CD4-positive, alpha-beta T cell (primary cell): ENCODE measurements at regions not wholly inside any gene's neighbourhood (a gene's known extent, or its start where the extent isn't known, plus 50 kb on each side); places are given as distances from the start of the nearest gene placed in this dataset.

ENCODE experiments used
- ATAC-seq: fragments of 200-7000 bp; cut with Tn5 transposase; one replicate; pipeline ENCODE4 v1.10.0; 2022; ENCODE audit warnings: mild to moderate bottlenecking; ENCODE audit not compliant: poor library complexity
- CTCF ChIA-PET: fragments of 350-600 bp; sonication (Branson Sonifier 250); formaldehyde crosslinking; loops from one replicate; lab custom pipeline; 2021; ENCODE audit warnings: antibody characterized with exemption, inconsistent platforms; lab: Charles Lee
- POLR2A ChIA-PET: fragments of 350-600 bp; sonication (Branson Sonifier 250); formaldehyde crosslinking; loops from one replicate; lab custom pipeline; 2021; ENCODE audit warnings: antibody characterized with exemption, inconsistent platforms; lab: Charles Lee
- DNase-seq, 14 experiments: peaks; one replicate each; pipeline ENCODE4 v3.0.0-alpha.2; 2013 to 2020; ENCODE audit warnings: mixed read lengths in 2 of 14
- H3K27ac ChIP-seq, 2 donors: one replicate each; pipeline versions ENCODE4 v1.5.1 to v1.7.0; 2013; ENCODE audit warnings: low read length in 2 of 2, low read depth in 1 of 2, mild to moderate bottlenecking in 1 of 2
- H3K27me3 ChIP-seq, 2 experiments: 1 replicate in 1 of 2; 2 replicates in 1 of 2; pipeline versions ENCODE4 v1.6.1 to v1.7.0; 2013; ENCODE audit warnings: low read length in 2 of 2, control low read depth in 1 of 2, mild to moderate bottlenecking in 1 of 2, moderate library complexity in 1 of 2; ENCODE audit not compliant: insufficient read depth in 2 of 2, control insufficient read depth in 1 of 2
- H3K36me3 ChIP-seq: one replicate; pipeline ENCODE4 v1.6.1; 2013; ENCODE audit warnings: low read length, control low read depth; ENCODE audit not compliant: insufficient read depth
- H3K4me1 ChIP-seq: one replicate; pipeline ENCODE4 v1.6.1; 2013; ENCODE audit warnings: low read length, control low read depth; ENCODE audit not compliant: insufficient read depth
- H3K4me3 ChIP-seq: one replicate; pipeline ENCODE4 v1.5.1; 2013; ENCODE audit warnings: mild to moderate bottlenecking, low read length, moderate library complexity
- H3K9me3 ChIP-seq, 2 experiments: 1 replicate in 1 of 2; 2 replicates in 1 of 2; pipeline versions ENCODE4 v1.6.1 to v1.7.0; 2013; ENCODE audit warnings: low read length in 2 of 2, mild to moderate bottlenecking in 2 of 2, control low read depth in 1 of 2, moderate library complexity in 1 of 2; ENCODE audit not compliant: control insufficient read depth in 1 of 2, insufficient read depth in 1 of 2
- H3K27ac Mint-ChIP-seq: one replicate; pipeline ENCODE4 v1.8.0; 2020; ENCODE audit warnings: mixed read lengths
- H3K27me3 Mint-ChIP-seq: one replicate; pipeline ENCODE4 v1.8.0; 2021; ENCODE audit warnings: mixed read lengths
- H3K36me3 Mint-ChIP-seq: one replicate; pipeline ENCODE4 v1.8.0; 2021; ENCODE audit warnings: low read depth, mixed read lengths
- H3K4me1 Mint-ChIP-seq: one replicate; pipeline ENCODE4 v1.8.0; 2021; ENCODE audit warnings: low read depth, mixed read lengths
- H3K4me3 Mint-ChIP-seq: one replicate; pipeline ENCODE4 v1.8.0; 2020; ENCODE audit warnings: mild to moderate bottlenecking, mixed read lengths
- H3K9me3 Mint-ChIP-seq: one replicate; pipeline ENCODE4 v1.8.0; 2020; ENCODE audit warnings: mixed read lengths
- CTCF ChIP-seq: fragments of 200-600 bp; IDR thresholded peaks from one replicate; pipeline ENCODE4 v1.8.0; 2022; ENCODE audit warnings: antibody characterized with exemption, mild to moderate bottlenecking
- intact Hi-C, 2 experiments: fragments of 100-400 bp; cut with DNase I in 1 of 2; cut with micrococcal nuclease in 1 of 2; formaldehyde crosslinking; loops; one replicate each; pipeline versions ENCODE4 v1.15.1 to v1.9.0; 2023 to 2025; cut with DNase I, micrococcal nuclease

- DNase-seq (no peak), ATAC-seq (no peak)
- peaks cover 0 to under 1% of the 10 kb centered on the region in 2 experiments for H3K9me3 ChIP-seq
- ChIA-PET POLR2A (no interaction called here), CTCF (no interaction called here)
- Mint-ChIP-seq H3K27me3 (no peaks in the 10 kb centered on the region), H3K9me3 (peaks cover 3% of the 10 kb centered on the region), H3K27ac (no peak overlapping the region), H3K36me3 (no peaks in the 10 kb centered on the region), H3K4me1 (no peaks in the 10 kb centered on the region), H3K4me3 (no peak overlapping the region)
- intact Hi-C loops, result no loop called here
- H3K4me3 ChIP-seq, result no peak overlapping the region
- H3K4me1 ChIP-seq, result no peaks in the 10 kb centered on the region
- H3K27ac ChIP-seq, result no peak overlapping the region
- TF ChIP-seq CTCF, result no peak
- no peaks in the 10 kb centered on the region for H3K36me3 ChIP-seq
- no peaks in the 10 kb centered on the region for H3K27me3 ChIP-seq
These were observed 289.1 kb downstream of the RMST start for GRCh38 chr12:97751704-97752103.

GRCh38 chr12:97752129-97752528, 289.5 kb downstream of the RMST start:
- no peak for TF ChIP-seq CTCF
- POLR2A ChIA-PET, result no interaction called here
- H3K4me3 ChIP-seq, result no peak overlapping the region
- Mint-ChIP-seq H3K4me1 (no peaks in the 10 kb centered on the region), H3K36me3 (no peaks in the 10 kb centered on the region), H3K27ac (no peak overlapping the region), H3K27me3 (no peaks in the 10 kb centered on the region), H3K9me3 (peaks cover 3% of the 10 kb centered on the region), H3K4me3 (no peak overlapping the region)
- H3K27me3 ChIP-seq, result no peaks in the 10 kb centered on the region
- CTCF ChIA-PET, result no interaction called here
- intact Hi-C loops, result no loop called here
- DNase-seq (no peak), ATAC-seq (no peak)
- peaks cover 0 to 3% of the 10 kb centered on the region in 2 experiments for H3K9me3 ChIP-seq
- H3K27ac ChIP-seq, result no peak overlapping the region
- H3K4me1 ChIP-seq, result no peaks in the 10 kb centered on the region
- H3K36me3 ChIP-seq, result no peaks in the 10 kb centered on the region

- Mint-ChIP-seq H3K27me3 (no peaks in the 10 kb centered on the region), H3K4me1 (no peaks in the 10 kb centered on the region), H3K27ac (no peak overlapping the region), H3K4me3 (no peak overlapping the region), H3K36me3 (no peaks in the 10 kb centered on the region), H3K9me3 (peaks cover 3% of the 10 kb centered on the region)
- H3K36me3 ChIP-seq, result no peaks in the 10 kb centered on the region
- H3K4me3 ChIP-seq, result no peak overlapping the region
- peaks cover 0 to 3% of the 10 kb centered on the region in 2 experiments for H3K9me3 ChIP-seq
- no peak overlapping the region for H3K27ac ChIP-seq
- POLR2A ChIA-PET, result no interaction called here
- intact Hi-C loops, result no loop called here
- CTCF ChIA-PET, result no interaction called here
- ATAC-seq (no peak), DNase-seq (no peak)
- no peaks in the 10 kb centered on the region for H3K27me3 ChIP-seq
- no peaks in the 10 kb centered on the region for H3K4me1 ChIP-seq
- TF ChIP-seq CTCF, result no peak
These were observed 290.7 kb downstream of the RMST start for GRCh38 chr12:97753332-97753731.
